ENCODE measurements at regions not wholly inside any gene's neighbourhood (a gene's known extent, or its start where the extent isn't known, plus 50 kb on each side); places are given as distances from the start of the nearest gene placed in this dataset.

- TF ChIP-seq EZH2 (IDR thresholded peaks at IDR 0.05; ENCODE audit: borderline replicate concordance, low read depth, low read length, poor library complexity, severe bottlenecking) = no peak
- TF ChIP-seq CTCF (conservative IDR thresholded peaks at IDR 0.05; ENCODE audit: low read depth, low read length) = no peak
- Histone ChIP-seq H3K4me1 (ENCODE audit: insufficient read depth, low read length, poor library complexity, severe bottlenecking) (no peaks in the 10 kb centered on the region), H3K27me3 (replicated peaks; ENCODE audit: insufficient read depth, low read depth, low read length, poor library complexity) (no peaks in the 10 kb centered on the region), H3K9me3 (ENCODE audit: low read depth, low read length, poor library complexity, severe bottlenecking) (no peaks in the 10 kb centered on the region), H3K27ac (ENCODE audit: low read depth, low read length, poor library complexity, severe bottlenecking) (no peak overlapping the region), H3K4me3 (ENCODE audit: low read depth, low read length, poor library complexity, severe bottlenecking) (no peak overlapping the region), H3K36me3 (ENCODE audit: insufficient read depth, low read length, poor library complexity, severe bottlenecking) (no peaks in the 10 kb centered on the region)
- BruUV-seq (replicated peaks) = no TSS peak
- ChIA-PET CTCF (no interaction called here), POLR2A (ENCODE audit: low non-redundant PET) (no interaction called here)
- intact Hi-C loops (cut with micrococcal nuclease; ENCODE audit: unreplicated experiment) = no loop called here
- DNase-seq (ENCODE audit: low spot score) = no peak
Measured at GRCh38 chr4:63607169-63607872, 801.9 kb downstream of the TECRL start.

GRCh38 chr4:63589796-63590195 is 819.5 kb downstream of the TECRL start:
- H3K36me3 ChIP-seq (ENCODE audit: insufficient read depth, low read length, poor library complexity, severe bottlenecking) = no peaks in the 10 kb centered on the region
- no peak for DNase-seq (ENCODE audit: low spot score)
- no peaks in the 10 kb centered on the region for H3K27me3 ChIP-seq (replicated peaks; ENCODE audit: insufficient read depth, low read depth, low read length, poor library complexity)
- intact Hi-C loops (cut with micrococcal nuclease; ENCODE audit: unreplicated experiment) = no loop called here
- CTCF ChIA-PET = no interaction called here
- TF ChIP-seq CTCF (conservative IDR thresholded peaks at IDR 0.05; ENCODE audit: low read depth, low read length) = no peak
- no peak for TF ChIP-seq EZH2 (IDR thresholded peaks at IDR 0.05; ENCODE audit: borderline replicate concordance, low read depth, low read length, poor library complexity, severe bottlenecking)
- no peaks in the 10 kb centered on the region for H3K4me1 ChIP-seq (ENCODE audit: insufficient read depth, low read length, poor library complexity, severe bottlenecking)
- no peak overlapping the region for H3K27ac ChIP-seq (ENCODE audit: low read depth, low read length, poor library complexity, severe bottlenecking)
- BruUV-seq (replicated peaks) = no TSS peak
- no peaks in the 10 kb centered on the region for H3K9me3 ChIP-seq (ENCODE audit: low read depth, low read length, poor library complexity, severe bottlenecking)
- POLR2A ChIA-PET (ENCODE audit: low non-redundant PET) = no interaction called here
- H3K4me3 ChIP-seq (ENCODE audit: low read depth, low read length, poor library complexity, severe bottlenecking) = no peak overlapping the region

- ChIA-PET CTCF (no interaction called here), POLR2A (ENCODE audit: low non-redundant PET) (no interaction called here)
- Histone ChIP-seq H3K27ac (ENCODE audit: low read depth, low read length, poor library complexity, severe bottlenecking) (no peak overlapping the region), H3K4me3 (ENCODE audit: low read depth, low read length, poor library complexity, severe bottlenecking) (no peak overlapping the region), H3K36me3 (ENCODE audit: insufficient read depth, low read length, poor library complexity, severe bottlenecking) (no peaks in the 10 kb centered on the region), H3K9me3 (ENCODE audit: low read depth, low read length, poor library complexity, severe bottlenecking) (no peaks in the 10 kb centered on the region), H3K4me1 (ENCODE audit: insufficient read depth, low read length, poor library complexity, severe bottlenecking) (no peaks in the 10 kb centered on the region), H3K27me3 (replicated peaks; ENCODE audit: insufficient read depth, low read depth, low read length, poor library complexity) (no peaks in the 10 kb centered on the region)
- intact Hi-C loops (cut with micrococcal nuclease; ENCODE audit: unreplicated experiment) = no loop called here
- DNase-seq (ENCODE audit: low spot score) = no peak
- no TSS peak for BruUV-seq (replicated peaks)
- no peak for TF ChIP-seq EZH2 (IDR thresholded peaks at IDR 0.05; ENCODE audit: borderline replicate concordance, low read depth, low read length, poor library complexity, severe bottlenecking)
- TF ChIP-seq CTCF (conservative IDR thresholded peaks at IDR 0.05; ENCODE audit: low read depth, low read length) = no peak
Measured at GRCh38 chr4:63583561-63583960, 825.7 kb downstream of the TECRL start.

All from A673 (cell line).